ENCODE measurements at regions not wholly inside any gene's neighbourhood (a gene's known extent, or its start where the extent isn't known, plus 50 kb on each side); places are given as distances from the start of the nearest gene placed in this dataset.

DNA sequence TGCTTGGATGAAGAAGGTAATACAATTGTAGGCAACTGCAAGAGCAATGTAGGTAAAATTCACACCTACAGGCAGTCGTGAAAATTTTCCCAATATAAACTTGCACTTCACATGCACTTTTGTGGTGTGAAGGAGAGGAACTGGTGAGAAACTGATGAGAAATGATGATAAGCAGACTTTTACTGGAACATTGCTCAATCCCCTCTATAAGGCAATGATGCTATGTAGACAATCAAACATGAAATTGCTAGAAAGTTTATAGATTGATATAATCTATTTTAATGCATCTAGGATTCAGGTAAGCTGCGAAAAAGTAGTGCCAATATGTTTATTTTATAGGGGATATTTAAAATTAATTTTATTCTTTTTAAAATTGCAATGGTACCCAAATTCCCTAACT is 802.2 kb downstream of the KCNT2 start:
- DNase-seq, result no peak

DNA sequence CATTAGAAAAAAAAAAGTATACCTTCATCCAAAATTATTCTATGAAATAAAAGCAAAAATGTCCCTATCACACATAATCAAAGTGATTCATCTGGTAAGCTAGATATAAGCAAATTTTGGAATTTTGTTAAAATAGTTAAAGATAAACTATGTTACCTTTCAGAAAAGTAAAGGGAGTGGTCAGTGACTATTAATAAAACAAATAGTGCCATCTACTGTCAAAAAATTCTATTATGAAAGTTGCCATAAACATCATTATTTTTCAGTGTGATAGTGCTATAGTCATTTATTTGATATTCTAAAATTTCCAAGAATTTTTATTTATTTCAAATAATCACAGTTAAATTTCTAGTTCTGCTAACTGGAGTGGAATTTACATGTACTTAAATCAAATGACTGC is 803.7 kb downstream of the KCNT2 start:
- DNase-seq, result no peak

DNA sequence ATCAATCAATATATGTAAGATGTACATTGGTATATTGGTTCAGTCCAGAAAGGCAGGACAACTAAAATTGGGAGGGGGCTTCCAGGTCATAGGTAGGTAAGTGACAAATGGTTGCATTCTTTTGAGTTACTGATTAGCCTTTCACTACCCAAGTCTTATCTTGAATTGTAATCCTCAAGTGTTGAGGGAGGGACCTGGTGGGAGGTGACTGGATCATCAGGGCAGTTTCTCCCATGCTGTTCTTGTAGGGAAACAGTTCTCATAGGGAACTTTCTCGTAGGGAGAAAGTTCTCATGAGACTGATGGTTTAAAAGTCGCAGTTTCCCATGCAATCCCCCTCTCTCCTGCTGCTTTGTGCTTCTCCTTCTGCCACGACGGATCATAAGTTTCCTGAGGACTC is 809.2 kb downstream of the KCNT2 start:
- no peak for DNase-seq

DNA sequence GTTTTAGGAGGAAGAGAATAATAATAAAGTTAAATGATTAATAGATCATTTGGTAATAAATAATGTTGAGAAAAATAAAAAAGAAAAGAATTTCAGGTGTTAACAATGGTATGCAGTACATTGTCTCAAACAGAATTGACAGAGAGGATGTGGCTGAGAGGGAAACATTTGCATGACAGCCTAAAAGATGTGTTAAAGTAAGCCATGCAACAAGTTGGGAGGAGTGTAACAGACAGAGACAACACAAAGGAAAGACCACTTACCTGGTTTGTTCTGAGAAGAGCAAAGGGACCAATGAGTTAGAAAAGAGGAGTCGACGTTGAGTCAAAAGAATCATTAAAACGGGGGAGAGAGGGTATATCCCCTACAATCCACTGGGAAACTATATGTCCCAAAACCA is 814.0 kb downstream of the KCNT2 start:
- no peak for DNase-seq

DNA sequence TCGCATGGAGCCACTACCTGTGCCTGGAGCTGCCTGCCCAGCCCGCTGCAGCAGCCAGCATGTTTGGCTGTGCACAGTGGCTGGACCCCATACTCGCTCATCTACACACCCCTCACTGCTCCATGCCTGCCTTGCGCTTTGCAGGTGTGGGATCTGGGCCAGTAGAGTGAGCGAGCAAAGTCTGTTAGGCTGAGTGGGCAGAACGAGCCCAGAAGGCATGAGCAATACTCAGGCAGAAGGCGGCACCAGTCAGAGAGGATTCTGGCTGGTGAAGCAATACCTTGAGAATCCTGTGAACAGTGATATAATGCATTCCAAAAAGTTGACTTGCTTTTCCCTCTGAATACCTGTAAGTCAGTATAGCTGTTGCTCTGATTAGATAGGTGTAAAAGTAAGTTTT is 816.4 kb downstream of the KCNT2 start:
- DNase-seq, result no peak

DNA sequence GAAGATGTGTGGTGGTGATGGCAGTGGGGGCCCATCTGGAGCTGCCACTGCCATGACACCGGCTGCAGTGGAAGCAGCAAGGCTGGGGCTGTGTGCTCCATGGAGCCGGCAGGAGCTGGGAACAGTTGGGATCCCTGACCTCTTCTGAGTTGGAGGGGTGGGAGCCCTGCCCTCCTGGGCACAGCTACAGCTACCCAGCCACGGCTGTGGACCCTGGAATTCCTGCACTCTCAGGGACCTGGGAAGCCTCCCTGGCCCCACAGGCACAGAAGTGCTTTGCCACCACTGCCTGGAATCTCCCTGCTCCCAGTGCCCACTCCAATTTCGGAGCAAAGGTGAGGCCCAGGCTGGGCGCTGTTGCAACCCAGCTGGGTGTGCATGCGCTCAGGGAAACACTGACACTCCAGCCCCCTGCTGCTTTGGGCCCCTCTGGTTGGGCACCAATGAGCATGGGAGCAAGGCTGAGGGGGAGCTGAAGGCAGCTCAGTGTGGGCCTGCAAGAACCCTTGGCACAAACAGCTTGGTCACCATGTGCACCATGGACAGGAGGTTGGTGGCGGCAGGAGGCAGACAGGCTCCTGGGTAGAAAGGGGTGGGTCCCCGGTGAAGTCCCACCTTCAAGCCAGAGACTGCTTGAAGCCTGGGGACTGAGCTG is 817.6 kb downstream of the KCNT2 start:
- DNase-seq, result no peak

DNA sequence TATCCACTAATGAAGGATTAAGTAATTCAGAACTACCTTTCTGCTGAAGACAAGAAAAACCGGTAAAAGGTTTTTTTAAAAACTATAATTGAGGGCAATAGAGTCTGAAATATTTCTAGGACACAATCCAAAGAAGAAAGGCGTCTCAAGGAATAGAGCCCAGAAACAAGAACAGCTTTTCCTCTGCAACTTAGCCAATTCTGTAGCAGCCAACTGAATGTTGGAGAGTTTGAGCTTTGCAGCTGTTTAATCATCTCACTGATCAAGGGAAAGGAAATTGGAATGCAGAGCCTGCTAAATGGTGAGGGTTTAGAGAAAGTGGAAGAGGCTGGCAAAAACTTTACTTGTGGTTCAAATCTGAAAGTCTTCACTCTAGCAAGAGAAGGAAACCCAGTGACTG is 818.9 kb downstream of the KCNT2 start:
- DNase-seq, result no peak

DNA sequence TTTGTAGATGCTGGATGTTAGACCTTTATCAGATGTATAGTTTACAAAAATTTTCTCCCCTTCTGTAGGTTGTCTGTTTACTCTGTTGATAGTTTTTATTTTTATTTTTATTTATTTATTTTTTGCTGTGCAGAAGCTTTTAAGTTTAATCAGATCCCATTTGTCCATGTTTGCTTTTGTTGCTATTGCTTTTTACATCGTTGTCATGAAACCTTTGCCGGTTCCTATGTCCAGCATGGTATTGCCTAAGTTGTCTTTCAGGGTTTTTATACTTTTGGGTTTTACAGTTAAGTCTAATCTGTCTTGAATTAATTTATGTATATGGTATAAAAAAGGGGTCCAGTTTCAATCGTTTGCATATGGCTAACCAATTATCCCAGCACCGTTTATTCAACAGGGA is 819.5 kb downstream of the KCNT2 start:
- no peak for DNase-seq

DNA sequence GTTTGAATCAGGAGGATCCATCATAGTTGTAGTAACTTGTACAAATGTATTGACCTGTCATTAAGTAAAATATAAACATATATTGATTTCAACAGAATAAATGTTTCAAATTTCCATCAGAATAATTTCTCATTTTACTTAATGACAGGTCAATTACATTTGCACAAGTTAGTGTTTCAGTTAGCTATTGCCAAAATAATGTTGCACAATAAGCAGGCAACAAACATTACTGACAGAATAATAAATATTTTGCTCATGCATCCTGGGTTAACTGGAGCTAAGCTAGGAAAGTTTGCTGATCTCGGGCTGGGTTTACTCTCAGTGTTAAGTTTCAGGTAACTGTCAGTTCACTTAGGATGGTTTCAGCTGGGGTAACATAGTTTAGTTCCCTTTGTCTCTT is 822.4 kb downstream of the KCNT2 start:
- DNase-seq, result no peak

DNA sequence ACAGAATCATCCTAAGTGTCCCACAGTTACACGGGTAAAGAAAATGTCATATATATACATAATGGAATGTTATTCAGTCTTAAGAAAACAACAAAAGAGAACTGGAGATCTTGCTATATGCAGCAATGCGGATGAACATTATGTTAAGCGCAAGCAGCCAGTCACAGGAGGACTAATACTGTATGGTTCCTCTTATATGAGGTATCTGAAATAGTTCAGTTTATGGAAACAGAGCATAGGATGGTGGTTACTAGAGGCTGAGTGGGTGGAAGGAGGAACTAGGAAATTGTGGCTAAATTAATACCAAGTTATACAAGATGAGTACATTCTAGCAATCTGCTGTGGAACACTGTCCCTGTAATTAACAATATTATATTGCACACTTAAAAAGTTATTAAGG is 834.3 kb downstream of the KCNT2 start:
- DNase-seq, result no peak

DNA sequence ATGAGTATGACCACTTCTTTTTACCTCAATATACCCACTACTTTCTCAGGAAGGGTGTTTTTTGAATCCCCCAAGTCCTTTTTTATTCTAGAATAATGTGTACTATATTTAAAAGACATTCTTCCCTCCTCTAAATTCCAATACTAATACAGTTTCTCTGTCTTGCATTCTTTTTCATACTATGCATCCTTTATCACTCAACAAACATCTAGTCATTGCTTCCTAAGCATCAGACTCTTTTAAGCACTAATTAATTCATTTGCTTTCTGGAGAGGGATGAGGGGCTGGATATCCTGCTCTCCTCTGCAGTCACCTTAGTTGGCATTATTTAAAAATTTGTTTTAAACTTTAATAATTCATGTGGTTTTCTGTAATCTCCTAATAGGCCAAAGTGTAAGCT is 838.8 kb downstream of the KCNT2 start:
- DNase-seq, result no peak

DNA sequence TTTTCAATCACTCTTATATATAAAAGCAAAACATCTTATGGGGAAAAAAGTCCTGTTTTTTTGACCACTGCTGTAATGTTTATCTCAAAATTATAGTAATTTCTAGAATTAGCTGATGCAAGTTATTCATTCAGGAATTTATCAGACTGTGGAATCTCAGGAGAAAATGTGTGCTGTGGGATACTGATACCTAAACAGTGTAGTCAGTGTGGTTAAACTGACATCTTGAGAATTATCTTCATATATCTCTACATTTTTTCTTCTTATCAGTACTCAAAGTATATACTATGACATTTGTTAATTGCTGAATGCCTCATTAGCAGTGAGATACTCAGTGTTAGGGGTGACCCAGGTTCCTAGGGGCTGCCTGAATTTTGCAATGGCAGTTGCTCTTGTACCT is 839.3 kb downstream of the KCNT2 start:
- DNase-seq, result no peak

DNA sequence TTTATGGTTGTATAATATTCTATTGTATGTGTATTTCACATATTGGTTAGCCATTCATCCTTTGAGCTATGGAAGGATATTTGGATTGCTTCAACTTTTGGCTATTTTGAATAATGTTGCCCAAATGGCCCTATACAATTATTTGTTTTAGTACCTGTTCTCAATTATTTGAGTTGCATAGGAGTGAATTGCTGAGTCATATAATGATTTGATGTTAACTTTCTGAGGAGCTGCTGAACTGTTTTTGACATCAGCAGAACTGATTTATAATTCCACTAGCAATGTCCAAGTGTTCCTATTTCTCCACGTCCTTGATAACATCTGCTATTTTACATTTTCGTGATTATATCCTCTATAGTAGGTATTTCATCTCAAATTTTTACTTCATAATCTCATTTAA is 839.9 kb downstream of the KCNT2 start:
- DNase-seq, result no peak

DNA sequence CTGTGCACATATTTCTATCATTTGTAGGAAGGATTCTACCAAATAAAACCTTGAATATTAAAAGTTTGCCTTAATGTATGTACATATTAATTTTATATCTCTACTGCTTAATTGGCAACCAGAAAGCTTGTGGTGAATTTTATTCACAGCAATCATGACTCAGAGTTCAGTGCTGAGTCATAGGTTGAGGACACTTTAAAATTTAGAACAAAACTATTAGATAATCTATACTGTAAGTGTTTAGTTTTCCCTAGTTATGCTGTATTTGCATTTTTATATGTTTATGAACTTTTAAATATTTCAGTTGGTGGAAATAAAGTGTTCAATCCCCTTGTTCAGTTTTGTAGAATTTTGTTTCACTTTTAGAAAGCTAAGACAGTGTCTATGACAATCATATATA is 841.5 kb downstream of the KCNT2 start:
- DNase-seq, result no peak

DNA sequence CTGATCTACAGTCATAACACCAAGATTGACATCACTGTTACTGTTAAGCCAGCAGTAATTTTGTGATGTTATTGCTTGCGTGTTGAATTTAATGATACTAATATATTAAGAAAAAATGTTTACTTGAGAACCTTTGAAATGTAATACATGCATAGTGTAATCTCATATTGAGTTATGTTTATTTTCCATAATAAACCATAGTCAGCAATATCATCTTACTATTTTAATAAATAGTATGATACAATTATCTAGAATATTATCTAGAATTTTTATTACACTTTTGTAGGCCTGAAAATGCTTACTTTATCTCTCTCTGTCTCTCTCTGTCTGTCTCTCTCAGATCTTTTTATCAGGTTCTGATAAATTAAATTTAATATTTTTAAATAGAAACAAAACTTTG is 843.1 kb downstream of the KCNT2 start:
- no peak for DNase-seq

DNA sequence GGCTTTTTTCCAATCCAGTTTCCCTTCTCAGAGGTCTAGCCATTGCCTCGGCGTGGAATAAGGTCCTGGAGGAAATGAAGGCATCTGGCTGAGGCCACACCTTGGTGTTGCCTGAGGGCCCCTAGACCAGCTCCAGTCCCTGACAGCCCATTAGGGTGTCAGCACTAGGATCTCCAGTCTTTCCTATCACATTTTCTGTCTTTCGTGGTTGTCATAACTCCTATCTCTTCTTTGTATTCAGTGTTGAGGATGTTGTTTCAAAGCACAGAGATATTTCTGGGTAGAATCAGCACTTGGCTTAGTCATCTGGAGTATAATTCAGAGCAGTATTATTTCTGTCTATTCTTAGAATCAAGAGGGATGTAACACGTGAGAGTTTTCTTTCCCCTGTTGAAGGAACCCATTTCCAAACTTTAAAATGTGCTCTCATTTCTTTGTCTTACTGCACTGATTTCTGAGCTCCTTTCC is 844.3 kb downstream of the KCNT2 start:
- DNase-seq, result no peak

DNA sequence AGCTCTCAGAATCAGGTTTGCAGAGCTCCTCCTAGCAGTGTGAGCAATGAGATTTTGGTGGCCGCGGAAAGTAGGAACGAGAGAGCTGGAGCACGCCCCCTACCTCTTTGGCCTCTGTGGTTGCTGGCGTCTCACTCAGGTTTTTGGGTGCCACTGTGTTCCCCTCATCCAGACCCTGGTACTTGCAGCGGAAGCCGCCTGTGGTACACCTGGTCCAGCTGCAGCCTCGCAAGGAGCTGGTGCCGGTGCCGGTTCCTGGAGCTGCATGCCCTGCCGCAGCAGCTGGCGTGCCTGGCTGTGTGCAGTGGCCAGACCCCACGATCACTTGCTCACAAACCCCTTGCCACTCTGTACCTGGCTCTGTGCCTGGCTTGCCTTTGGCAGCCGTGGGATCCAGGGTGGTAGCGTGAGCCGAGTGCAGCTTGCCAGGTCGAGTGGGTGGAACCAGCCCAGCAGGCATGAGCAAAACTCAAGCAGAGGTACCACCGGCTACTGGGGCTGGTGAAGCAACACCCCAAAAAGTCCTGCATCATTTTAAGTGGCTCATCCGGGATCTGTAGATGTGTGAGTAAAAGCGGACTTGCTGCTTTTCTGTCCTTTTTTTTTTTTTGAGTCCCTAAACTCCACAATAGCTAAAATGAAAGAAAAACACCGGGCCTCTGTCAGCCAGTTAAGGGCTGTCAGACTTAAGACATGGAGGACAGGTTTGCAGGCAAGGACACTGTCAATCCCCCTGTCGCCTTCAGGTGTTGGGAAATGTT is 844.9 kb downstream of the KCNT2 start:
- no peak for DNase-seq

DNA sequence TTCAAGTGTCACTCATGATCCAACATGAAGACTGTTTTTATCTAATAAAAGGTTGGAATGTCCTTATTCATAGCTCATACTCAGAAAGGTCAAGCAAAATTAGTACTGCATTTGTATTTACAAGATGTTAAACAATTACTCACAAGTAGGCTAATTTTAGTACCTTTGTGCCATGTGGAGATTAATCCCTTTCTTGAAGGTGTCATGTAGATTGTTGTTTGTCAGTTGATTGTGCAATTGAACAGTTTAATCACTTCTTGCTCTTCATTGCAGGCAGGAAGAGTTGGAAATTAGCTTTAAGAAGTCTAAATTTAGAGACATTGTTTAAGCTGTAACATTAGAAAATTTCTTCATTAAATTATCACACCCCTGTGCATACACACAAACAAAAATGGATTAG is 847.1 kb downstream of the KCNT2 start:
- no peak for DNase-seq

DNA sequence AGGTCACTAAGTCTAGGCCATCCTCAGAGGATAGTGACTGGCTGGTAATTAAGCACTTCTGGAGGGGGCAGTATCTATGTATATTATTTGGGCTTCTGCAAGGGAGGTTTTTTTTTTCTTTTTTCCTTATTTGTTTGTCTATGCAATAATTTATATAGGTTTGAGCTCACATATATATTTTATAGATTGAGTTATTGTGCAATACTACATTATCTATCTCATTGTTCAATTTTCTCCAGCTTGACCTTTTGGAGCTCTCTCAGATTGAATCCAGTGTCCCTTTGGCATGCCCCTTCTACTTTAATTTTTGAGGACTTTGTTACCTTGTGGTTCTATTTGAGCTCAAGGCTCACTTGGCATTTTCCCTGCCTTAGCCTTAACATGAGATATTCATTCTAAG is 852.1 kb downstream of the KCNT2 start:
- no peak for DNase-seq

DNA sequence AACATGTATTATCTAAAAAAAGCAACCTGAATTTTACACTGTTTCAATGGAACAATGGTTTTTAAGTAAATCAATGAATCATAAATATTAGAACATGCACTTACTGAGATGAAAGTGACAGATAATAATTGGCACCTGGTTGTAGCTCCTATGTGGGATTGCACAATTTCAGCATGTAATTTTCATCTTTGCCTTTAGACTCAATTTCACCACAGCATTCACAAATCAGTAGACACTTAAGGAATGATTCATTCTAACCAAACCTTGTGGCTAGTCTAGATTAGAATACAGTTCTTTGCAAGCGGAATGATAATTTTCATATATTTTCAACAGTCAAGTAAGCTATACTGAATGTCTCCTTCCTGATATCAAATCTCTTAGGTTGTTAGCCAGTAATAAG is 853.4 kb downstream of the KCNT2 start:
- DNase-seq, result no peak

DNA sequence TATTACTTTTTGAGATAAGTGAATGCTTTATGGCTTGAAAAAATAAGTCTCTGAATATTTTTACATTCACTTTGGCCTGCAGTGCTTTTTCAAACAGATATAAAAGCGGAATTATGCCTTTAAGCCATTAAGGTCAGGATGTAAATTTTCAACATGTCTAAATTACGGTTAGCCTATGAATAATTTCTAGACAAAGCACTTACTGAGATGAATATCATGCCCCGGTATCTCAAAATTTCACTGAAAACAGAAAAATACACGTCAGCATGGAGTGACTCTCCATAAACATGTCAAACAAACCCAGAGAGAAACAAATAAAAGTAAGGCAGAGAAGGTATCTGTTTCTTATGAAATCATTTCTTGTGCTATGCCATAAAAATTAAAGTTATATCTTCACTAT is 853.9 kb downstream of the KCNT2 start:
- DNase-seq, result no peak

DNA sequence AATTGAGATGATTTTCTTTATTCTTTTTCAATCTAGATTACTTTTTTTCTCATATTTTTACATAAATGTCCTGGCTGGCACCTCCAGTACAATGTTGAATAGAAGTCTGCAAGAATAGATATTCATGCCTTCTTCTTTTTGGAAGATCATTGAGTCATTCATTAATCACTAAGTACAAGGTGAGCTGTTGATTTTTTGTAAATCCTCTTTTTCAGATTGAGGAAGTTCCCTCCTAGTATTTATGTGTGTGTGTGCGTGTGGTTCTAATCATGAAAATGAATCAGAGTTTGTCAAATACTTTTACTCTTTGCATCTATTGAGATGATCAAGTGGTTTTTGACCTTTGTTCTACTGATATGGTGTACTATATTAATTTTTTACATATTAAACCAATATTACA is 859.3 kb downstream of the KCNT2 start:
- no peak for DNase-seq

DNA sequence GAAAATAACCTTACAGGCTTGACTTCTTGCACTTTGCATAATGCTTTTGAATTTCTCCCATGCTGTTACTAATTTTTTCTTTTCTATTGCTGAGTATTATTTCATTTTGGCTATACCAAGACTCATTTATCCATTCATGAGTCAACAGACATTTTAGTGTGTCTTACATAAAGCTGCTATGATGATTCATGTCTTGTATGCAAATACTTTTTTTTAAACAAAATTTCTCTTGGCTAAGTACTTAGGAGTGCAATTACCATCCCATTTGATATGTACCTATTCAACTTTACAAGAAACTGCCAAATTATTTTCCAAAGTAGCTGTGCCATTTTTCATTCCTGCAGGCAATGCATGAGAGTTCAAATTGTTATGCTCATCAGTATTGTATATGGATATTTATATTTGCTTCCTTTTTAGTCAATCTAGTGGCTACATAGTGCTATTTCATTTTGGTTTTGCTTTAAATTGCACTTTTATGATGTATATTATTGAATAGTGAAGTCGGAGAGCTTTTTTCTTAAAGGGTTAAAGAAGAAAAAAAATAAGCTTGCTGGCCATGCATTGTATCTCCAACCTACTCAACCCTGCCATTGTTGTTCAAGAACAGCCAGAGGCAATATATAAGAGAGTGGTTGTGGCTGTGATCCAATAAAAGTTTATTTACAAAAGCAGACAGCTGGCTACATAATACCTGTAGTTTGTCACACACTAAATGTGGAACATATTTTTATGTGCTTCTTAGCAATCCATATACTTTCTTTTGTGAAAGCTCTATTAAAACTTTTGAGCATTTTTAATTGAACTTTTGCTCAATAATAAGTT is 862.8 kb downstream of the KCNT2 start:
- no peak for DNase-seq

DNA sequence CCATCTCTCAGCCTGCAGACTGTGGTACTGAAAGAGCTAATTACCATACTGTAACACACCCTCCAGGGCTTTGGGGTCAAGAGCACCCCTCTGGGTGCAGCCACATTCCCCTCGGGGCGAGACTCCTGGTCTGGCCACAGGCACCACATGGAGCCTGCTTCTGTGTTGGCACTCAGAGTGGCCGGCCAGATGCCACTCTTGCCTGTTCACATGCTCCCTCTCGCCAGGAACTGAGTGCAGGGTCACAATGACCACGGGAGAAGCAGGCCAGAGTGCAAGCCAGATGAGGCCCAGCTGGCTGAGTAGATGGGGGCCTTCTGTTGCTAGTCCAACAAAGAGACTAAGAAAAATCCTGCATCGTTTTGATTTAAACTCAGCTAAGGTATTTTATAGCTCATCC is 864.0 kb downstream of the KCNT2 start:
- no peak for DNase-seq

Data from activated naive CD4-positive, alpha-beta T cell treated with Interleukin-2 at 50 U/mL for 16 hours (primary cell).